ENCODE measurements at regions not wholly inside any gene's neighbourhood (a gene's known extent, or its start where the extent isn't known, plus 50 kb on each side); places are given as distances from the start of the nearest gene placed in this dataset.

GRCh38 chr1:166282391-166283137 lies 115.8 kb upstream of the FAM78B start:
- ChIA-PET POLR2A (ENCODE audit: low non-redundant PET) (no interaction called here), CTCF (interaction anchor here (0.7 kb wide), 1 partner anchor 94 kb away, joined by 3 read pairs; no protein-coding TSS in a partner anchor)
- no peak overlapping the region for H3K27ac ChIP-seq
- DNase-seq (ENCODE audit: low spot score) = no peak
- no peak for TF ChIP-seq CTCF (conservative IDR thresholded peaks at IDR 0.05; ENCODE audit: low read depth)

GRCh38 chr1:166283190-166283589 lies 116.4 kb upstream of the FAM78B start:
- DNase-seq (ENCODE audit: low spot score) = no peak
- ChIA-PET CTCF (interaction anchor here (0.7 kb wide), 1 partner anchor 95 kb away, joined by 3 read pairs; no protein-coding TSS in a partner anchor), POLR2A (ENCODE audit: low non-redundant PET) (no interaction called here)
- no peak overlapping the region for H3K27ac ChIP-seq
- TF ChIP-seq CTCF (conservative IDR thresholded peaks at IDR 0.05; ENCODE audit: low read depth) = no peak

- DNase-seq (ENCODE audit: low spot score) = no peak
- TF ChIP-seq CTCF (conservative IDR thresholded peaks at IDR 0.05; ENCODE audit: low read depth) = no peak
- CTCF ChIA-PET = interaction anchor here (0.7 kb wide), 1 partner anchor 95 kb away, joined by 3 read pairs; no protein-coding TSS in a partner anchor
- POLR2A ChIA-PET (ENCODE audit: low non-redundant PET) = no interaction called here
- no peak overlapping the region for H3K27ac ChIP-seq
Measured at GRCh38 chr1:166283600-166283999, 116.8 kb upstream of the FAM78B start.

GRCh38 chr1:166289309-166290050 lies 122.7 kb upstream of the FAM78B start:
- TF ChIP-seq CTCF (conservative IDR thresholded peaks at IDR 0.05; ENCODE audit: low read depth) = no peak
- POLR2A ChIA-PET (ENCODE audit: low non-redundant PET) = no interaction called here
- H3K27ac ChIP-seq = no peak overlapping the region
- CTCF ChIA-PET = no interaction called here
- DNase-seq (ENCODE audit: low spot score) = no peak

DNA sequence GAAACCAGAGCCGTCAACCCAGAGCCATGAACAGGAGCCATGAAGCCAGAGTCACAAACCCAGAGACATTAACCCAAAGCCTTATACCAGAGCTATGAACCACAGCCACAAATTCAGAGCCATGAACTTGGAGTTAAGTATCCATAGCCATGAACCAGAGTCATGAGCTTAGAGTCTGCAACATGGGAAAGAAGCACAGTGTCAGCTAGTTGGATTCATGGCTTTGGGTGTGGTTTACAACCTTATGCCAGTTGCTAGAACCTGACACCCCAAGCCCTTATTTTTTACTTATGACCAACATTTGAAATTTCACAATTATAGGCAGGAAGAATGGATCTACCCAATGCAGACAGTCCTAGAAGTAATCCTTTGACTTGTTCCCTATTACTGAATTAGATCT lies 128.9 kb upstream of the FAM78B start:
- H3K27ac ChIP-seq = no peak overlapping the region
- no peak for DNase-seq (ENCODE audit: low spot score)
- CTCF ChIA-PET = interaction anchor here (0.7 kb wide), 1 partner anchor 8 kb away, joined by 3 read pairs; no protein-coding TSS in a partner anchor
- TF ChIP-seq CTCF (conservative IDR thresholded peaks at IDR 0.05; ENCODE audit: low read depth) = no peak
- POLR2A ChIA-PET (ENCODE audit: low non-redundant PET) = no interaction called here

DNA sequence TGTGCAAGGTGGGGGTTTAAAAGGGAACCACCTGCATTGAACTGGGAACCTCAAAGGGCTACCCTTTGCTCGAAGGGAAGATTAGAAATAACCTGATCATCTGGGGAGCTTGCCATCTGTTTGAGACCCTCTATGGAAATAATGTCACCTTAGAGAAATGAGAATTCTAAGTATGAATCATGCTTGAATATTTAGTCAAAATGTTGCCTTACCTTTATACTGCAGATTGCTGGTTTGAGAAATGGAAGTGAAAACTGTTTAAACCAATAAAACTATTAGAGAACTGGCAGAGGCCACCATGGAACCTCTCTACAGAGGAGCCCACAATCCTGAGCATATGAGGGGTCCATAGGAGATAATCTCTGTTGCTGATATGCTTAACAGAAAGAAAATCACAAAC lies 131.2 kb upstream of the FAM78B start:
- H3K27ac ChIP-seq = no peak overlapping the region
- ChIA-PET CTCF (no interaction called here), POLR2A (ENCODE audit: low non-redundant PET) (no interaction called here)
- TF ChIP-seq CTCF (conservative IDR thresholded peaks at IDR 0.05; ENCODE audit: low read depth) = no peak
- DNase-seq (ENCODE audit: low spot score) = no peak

Data from RWPE1 (cell line).